GM12872 (cell line): ENCODE measurements at regions not wholly inside any gene's neighbourhood (a gene's known extent, or its start where the extent isn't known, plus 50 kb on each side); places are given as distances from the start of the nearest gene placed in this dataset.

Experiments used
- TF ChIP-seq, protein P1 (sequence below): IDR thresholded peaks from 3 replicates; pipeline ENCODE4 v1.5.1; 2011; ENCODE audit warnings: low read depth, mild to moderate bottlenecking, low read length, moderate library complexity; ENCODE audit not compliant: insufficient read depth

DNA sequence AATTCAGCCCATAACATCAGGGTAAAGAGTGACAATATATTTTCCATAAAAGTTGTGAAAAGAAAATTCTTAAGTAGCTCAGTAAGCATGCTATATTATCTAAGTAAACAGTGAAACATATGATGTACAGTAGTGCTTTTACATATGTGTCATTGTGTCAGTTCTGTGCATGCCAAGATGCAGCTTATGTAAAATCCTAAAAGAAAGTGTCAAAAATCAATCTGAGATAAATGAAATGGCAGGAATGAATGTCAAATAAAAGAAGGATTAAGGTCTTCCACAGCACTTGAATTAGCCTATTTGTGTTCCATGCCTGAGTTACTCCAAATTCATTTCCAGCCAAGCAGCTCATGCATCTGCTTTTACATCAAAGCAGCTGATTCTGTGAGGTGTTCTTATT is 452.7 kb upstream of the HS3ST1 start:
- TF ChIP-seq, protein P1, sequence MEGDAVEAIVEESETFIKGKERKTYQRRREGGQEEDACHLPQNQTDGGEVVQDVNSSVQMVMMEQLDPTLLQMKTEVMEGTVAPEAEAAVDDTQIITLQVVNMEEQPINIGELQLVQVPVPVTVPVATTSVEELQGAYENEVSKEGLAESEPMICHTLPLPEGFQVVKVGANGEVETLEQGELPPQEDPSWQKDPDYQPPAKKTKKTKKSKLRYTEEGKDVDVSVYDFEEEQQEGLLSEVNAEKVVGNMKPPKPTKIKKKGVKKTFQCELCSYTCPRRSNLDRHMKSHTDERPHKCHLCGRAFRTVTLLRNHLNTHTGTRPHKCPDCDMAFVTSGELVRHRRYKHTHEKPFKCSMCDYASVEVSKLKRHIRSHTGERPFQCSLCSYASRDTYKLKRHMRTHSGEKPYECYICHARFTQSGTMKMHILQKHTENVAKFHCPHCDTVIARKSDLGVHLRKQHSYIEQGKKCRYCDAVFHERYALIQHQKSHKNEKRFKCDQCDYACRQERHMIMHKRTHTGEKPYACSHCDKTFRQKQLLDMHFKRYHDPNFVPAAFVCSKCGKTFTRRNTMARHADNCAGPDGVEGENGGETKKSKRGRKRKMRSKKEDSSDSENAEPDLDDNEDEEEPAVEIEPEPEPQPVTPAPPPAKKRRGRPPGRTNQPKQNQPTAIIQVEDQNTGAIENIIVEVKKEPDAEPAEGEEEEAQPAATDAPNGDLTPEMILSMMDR: no peak

DNA sequence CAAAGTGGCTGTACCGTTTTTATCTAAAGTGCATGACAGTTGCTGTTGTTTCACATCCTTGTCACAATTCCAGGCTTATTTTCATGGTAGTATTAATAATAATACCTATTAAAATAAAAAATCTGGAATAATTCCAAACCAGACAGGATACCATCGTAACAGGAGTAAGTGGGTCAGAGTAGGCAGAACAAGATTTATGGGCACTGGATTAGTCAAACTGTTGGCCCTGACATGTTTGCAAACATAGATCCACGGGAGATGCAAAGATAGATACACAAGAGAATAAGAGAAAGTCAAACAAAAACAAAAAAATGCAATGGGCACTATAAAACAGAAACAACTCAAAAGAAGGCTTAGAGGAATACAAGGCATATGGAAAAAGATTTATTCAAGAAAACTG is 449.5 kb upstream of the HS3ST1 start:
- TF ChIP-seq, protein P1: no peak

DNA sequence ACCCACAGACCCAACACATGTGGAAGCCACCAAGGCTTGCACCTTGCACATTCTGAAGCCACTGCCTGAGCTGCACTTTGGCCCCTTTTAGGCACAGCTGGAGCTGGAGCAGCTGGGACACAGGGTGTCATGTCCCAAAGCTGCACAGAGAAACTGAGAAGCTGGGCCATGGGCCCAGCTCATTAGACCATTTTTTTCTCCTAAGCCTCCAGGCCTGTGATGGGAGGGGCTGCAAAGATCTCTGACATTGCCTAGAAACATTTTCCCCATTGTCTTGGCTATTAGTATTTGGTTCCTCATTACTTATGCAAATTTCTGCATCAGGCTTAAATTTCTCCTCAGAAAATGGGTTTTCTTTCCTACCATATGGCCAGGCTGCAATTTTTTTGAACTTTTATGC is 447.4 kb upstream of the HS3ST1 start:
- TF ChIP-seq, protein P1: no peak

DNA sequence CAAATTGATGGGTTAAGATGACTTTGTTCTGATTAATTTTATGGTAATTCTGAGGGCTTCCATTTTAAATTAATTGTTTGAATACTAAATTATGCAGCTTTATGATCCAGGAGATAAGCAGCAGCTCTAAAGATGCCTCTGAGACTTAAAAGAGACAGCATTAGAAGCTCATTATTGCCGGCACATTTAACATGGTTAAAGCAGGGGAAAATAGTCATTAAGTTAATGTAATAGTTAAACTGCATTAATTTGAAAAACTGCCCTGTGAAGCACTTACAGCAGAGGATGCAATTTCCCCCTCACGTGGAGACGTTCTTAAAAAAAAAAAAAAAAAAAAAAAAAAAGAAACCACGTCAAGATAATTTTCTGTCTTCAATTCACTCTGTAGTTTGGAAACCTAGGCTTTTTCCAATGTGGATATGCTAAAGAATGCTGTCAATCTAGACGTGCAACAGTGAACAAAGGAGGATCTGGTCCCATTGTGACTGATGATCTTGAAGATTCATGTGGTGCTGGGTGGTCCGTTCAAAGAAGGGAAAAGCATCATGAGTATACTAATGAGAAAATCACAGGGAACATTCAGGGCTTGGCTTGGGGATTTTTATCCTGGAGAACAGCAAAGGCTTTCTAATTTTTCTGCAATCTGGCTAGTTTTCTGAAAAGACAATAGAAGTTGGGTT is 440.6 kb upstream of the HS3ST1 start:
- TF ChIP-seq, protein P1: no peak

GRCh38 chr4:11866391-11866790 is 437.7 kb upstream of the HS3ST1 start:
- TF ChIP-seq, protein P1: no peak

GRCh38 chr4:11860996-11861395 is 432.3 kb upstream of the HS3ST1 start:
- TF ChIP-seq, protein P1: no peak

DNA sequence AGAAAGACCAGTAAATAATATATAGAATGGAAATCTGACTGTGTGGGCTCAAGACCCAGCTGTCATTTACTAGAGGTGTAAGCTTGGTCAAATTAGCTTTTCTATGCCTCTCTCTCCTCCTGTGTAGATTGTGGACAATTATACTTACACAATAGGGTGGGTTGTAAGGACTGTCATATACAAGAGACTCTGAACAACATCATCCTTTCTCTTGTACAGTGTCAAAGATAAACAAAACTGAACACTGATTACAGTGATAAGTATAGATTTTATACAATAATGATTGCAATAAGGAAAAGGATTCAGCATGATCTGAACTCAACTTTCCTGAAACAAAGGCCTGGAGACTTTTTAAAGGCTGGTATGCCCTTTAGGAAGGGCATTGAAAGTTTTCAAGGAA is 429.2 kb upstream of the HS3ST1 start:
- TF ChIP-seq, protein P1: no peak
